GM21723 (cell line): ENCODE measurements at regions not wholly inside any gene's neighbourhood (a gene's known extent, or its start where the extent isn't known, plus 50 kb on each side); places are given as distances from the start of the nearest gene placed in this dataset.

Source experiments
- ATAC-seq: cut with Tn5 transposase; IDR thresholded peaks from one replicate; pipeline ENCODE4 v1.9.1; 2021; ENCODE audit warnings: mild to moderate bottlenecking, moderate library complexity; ENCODE audit not compliant: unreplicated experiment

- no peak for ATAC-seq
These were observed 686.3 kb downstream of the LIG4 start for GRCh38 chr13:107529035-107529434.

DNA sequence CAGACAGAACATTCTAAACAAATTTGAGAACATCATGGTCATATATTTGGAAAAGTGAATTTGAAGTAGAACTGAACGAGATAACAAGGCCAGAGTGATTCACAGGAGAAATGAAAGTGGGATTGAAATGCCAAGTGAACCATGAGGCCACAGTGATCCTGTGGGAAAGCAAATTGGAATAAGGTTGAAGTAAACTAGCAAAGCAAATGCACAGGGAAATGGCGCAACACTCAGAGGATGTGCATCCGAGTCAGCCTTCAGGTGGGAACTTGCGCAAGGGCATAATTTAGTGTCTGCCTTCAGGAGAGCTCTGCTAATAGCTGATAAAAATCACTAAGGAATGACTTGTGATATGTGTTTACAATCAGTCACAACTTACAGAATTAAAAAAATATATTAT, 696.6 kb downstream of the LIG4 start:
- ATAC-seq, result no peak

GRCh38 chr13:107518292-107518691, 697.0 kb downstream of the LIG4 start:
- ATAC-seq, result no peak

DNA sequence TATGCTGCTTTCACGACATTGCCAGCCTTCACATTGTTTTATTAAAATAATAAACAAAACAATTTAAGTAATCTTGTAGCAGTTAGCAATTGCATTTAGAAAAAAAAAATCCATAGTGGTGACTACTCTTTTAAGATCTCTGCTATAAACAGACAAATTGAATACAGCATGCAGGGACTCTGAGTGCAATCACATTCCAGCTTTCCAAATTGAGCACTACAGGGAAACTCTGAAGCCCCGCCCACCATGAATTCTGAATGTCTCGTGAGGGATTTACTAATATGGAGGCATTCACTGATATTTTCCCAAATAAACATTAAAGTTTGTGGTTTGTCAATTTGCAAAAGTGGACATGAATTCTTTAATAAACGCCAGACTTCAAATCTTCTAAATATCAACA, 698.8 kb downstream of the LIG4 start:
- ATAC-seq, result no peak

- ATAC-seq, result no peak
These were observed 702.8 kb downstream of the LIG4 start for GRCh38 chr13:107512551-107512950.

GRCh38 chr13:107497661-107498060, 717.7 kb downstream of the LIG4 start:
- no peak for ATAC-seq

DNA sequence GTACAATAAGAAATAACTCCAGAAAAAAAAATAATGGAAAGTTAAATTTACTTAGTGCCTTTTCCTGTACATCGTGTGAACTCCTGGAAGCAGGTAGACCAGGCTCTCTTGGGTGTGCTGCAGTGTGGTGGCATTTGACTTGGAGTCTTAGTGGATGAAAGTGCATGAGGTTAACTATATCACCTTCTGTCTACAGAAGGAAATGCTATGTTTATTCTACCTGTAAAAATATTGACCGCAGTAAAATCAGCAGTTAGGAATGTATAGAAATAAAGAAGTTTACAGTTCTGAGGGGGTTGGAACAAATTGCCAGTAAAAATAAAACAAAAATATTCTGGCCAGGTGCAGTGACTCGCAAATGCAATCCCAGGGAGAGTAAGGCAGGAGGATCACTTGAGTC, 722.1 kb downstream of the LIG4 start:
- no peak for ATAC-seq

DNA sequence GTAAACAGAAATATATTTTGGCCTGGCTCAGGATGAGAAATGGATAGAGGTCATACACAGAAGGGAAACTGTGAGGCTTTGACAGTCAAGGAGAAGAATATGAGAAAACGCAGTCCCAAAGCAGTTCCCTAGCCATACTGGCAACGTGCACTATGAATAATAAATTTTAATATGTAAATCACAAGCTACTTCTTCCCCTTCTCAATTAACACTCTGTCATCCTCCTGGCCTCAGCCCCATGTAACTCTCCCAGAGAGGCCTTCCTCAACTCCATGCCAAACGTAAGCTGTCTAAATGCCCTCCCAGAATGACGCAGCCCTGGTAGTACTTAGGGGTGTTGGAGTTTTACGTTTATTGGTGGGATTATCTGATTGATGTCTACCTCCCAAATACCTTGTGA, 732.6 kb downstream of the LIG4 start:
- no peak for ATAC-seq

DNA sequence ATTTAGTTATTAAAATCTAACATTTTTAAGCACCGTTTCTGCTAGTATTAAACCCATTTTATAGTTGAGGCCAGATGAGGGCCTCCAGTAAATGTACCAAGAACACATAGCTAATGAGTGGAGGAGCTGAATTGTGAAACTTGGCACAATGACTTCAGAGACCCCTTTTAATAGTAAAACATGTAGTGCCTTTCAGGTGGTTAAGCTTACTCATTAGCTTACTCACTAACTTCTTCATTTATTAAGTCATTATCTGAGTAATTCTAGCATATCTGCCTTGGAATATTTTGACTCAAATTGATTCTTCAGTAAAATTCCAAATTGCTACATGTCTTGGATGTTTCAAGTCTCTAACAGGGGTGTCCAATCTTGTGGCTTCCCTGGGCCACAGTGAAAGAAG, 735.2 kb downstream of the LIG4 start:
- no peak for ATAC-seq

DNA sequence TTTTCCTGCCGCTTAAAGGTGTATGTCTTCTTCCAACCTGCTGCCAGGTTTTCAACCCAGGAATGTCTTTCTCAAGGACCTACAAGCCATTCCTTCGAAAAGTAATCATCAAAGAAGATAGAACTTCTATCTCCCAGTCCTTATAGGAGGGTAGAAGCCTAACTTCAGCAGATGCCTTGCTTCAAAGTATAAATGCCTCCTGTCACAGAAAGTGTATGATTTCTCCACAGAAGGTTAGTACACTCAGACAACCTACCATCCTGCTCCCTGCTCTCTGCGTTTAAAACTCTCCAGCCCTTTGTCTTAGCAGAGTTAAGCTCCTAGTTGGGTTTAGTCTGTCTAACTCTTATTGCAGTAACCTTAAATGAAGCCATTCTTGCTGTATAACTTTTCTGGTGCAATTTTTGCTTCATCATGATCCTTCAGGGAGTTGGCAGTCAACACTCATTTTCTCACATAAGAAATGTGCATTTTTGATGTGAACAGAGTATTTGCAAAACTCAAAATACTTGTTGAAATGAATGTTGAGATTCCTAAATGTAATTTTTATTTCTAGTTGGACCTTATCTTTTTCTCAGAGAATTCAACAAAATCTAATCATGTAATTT, 737.5 kb downstream of the LIG4 start:
- no peak for ATAC-seq

- no peak for ATAC-seq
These were observed 739.4 kb downstream of the LIG4 start for GRCh38 chr13:107475753-107476453.

DNA sequence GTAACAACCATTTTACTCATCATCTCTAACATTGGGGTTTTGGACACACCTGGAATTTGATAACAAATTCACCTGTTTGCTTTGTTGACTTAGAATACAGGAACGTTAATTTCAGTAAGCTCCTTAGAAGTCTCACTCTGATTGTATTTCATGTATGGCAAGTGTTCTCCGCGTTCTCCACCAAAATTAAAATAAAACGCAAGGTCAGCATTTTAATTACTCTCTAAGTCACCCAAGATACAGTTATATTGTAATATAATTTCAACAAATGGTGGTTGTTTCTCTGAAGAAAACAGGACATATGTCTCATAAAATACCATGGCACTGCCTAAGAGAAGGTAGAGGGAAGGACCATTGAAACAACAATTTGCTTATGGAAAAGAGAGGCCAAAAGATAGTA, 742.1 kb downstream of the LIG4 start:
- ATAC-seq, result no peak

DNA sequence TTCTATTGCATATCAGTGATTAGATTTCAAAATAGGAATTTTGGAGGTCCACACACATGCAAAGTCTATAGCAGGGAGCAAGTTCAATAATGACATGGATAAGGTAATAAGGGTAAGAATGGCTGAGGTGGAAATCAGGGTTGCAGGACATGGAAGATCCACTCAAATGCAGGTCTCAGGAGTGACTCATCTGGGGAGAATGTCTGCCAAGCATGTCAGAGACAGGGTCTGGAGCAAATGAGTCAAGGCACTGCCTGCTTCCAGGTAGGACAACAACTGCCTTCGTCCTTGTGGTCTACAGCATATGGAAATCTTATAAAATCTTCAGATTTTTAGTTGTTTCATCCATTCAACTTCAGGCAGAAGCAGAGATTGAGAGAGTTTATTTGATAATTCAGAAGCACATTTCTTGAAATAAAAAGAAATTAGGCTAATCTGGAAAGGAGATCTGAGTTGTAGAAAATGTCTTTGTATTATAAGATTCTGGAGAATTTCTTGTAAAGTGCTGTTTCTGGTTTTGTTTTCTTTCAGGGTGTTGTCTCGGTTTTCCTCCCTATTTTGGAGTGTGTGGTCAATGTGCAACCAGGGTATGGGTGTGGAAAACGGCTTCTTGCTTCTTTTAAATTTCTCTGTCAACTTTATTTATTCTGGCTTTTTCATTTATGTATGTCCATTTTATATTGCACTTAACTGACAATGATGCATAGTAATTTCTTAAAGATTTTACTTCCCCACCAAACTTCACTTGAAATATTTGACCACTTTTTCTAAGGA, 748.8 kb downstream of the LIG4 start:
- no peak for ATAC-seq

- ATAC-seq, result no peak
These were observed 752.8 kb downstream of the LIG4 start for GRCh38 chr13:107462501-107462900.

GRCh38 chr13:107461751-107462150, 753.6 kb downstream of the LIG4 start:
- ATAC-seq, result no peak

- no peak for ATAC-seq
These were observed 755.9 kb downstream of the LIG4 start for GRCh38 chr13:107459430-107459829.

GRCh38 chr13:107458269-107458668, 757.1 kb downstream of the LIG4 start:
- no peak for ATAC-seq

- ATAC-seq, result no peak
These were observed 757.6 kb downstream of the LIG4 start for GRCh38 chr13:107457686-107458085.

DNA sequence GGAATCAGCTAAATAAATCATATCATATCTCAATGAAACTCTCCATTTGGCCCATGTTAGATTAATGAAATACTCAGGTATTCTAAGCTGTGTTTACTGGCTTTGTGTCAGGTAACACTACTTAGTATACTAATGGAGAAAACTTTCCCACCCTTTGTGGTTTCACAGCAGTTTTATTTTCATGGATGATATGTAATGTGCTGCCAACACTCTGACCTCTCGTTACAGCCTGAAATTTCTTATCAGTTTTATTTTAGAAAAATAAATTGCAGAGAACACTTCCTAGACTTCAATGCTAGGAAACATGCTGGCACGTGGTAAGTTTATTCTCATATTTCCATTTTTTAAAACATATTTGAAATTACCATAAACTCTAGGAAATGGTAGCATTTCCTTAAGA, 758.9 kb downstream of the LIG4 start:
- no peak for ATAC-seq

GRCh38 chr13:107452833-107453232, 762.5 kb downstream of the LIG4 start:
- ATAC-seq, result no peak

GRCh38 chr13:107450931-107451330, 764.4 kb downstream of the LIG4 start:
- ATAC-seq, result no peak

DNA sequence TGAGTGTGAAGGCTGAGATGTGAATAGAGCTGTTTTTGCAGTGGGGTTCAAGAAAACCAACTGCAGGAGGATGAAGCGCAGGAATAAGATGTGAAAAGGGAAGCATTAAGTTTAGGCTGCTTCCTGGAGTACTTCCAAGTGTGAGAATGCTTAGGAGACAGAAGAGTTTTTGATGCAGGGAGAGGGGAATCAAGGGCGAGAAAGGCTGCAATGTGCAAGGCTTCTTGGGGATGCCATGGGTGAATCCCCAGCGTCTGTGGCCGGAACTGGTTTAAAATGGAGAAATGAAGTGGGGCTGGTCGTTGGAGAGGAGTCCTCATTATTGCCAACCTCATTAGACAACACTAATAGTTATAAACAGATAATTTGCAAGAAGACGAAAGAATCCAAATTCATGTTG, 764.9 kb downstream of the LIG4 start:
- no peak for ATAC-seq
